Endothelial cell of umbilical vein (primary cell): ENCODE measurements at regions not wholly inside any gene's neighbourhood (a gene's known extent, or its start where the extent isn't known, plus 50 kb on each side); places are given as distances from the start of the nearest gene placed in this dataset.
"Not testable (repeated sequence)": the region's sequence is repeated elsewhere in the genome, so short reads cannot be mapped to it uniquely, and the experiment has no call there.

Experiments used
- BruUV-seq: library from RNA; stranded (reverse); fragments of 400-500 nt; replicated peaks from 2 replicates; lab custom pipeline; 2021; lab: Mats Ljungman, UMichigan
- CTCF ChIA-PET: fragments of 300-600, 350-600 bp; sonication (Branson Sonifier 250); formaldehyde crosslinking; loops from one replicate; lab custom pipeline; 2021; ENCODE audit warnings: antibody characterized with exemption, inconsistent platforms; lab: Charles Lee
- POLR2A ChIA-PET: fragments of 300-600, 350-600 bp; sonication (Branson Sonifier 250); formaldehyde crosslinking; loops from one replicate; lab custom pipeline; 2021; ENCODE audit warnings: antibody characterized with exemption, inconsistent platforms; lab: Charles Lee
- DNase-seq: peaks from one replicate; pipeline ENCODE4 v3.0.0-alpha.2; 2011; ENCODE audit warnings: low read depth, low spot score
- FAIRE-seq: peaks from 2 replicates; lab custom pipeline; 2011; peaks lifted over from hg19 to GRCh38; lab: Jason Lieb, UNC
- H2AFZ ChIP-seq: 2 replicates; pipeline ENCODE4 v1.6.0; 2012; ENCODE audit warnings: low read depth, low read length, control low read depth, inconsistent platforms
- H3K27ac ChIP-seq: 2 replicates; pipeline ENCODE4 v1.5.1; 2011; ENCODE audit warnings: low read depth, mild to moderate bottlenecking, control low read depth, low read length, moderate library complexity; ENCODE audit not compliant: insufficient read depth
- H3K27me3 ChIP-seq, 2 experiments: 2 replicates each; pipeline versions ENCODE4 v1.6.0 to v1.6.1; 2011; ENCODE audit warnings: low read length in 2 of 2, mixed read lengths in 1 of 2; ENCODE audit not compliant: control insufficient read depth in 2 of 2, insufficient read depth in 2 of 2
- H3K36me3 ChIP-seq, 2 experiments: 2 replicates in 1 of 2; 3 replicates in 1 of 2; pipeline ENCODE4 v1.5.1; 2011; ENCODE audit warnings: low read length in 2 of 2, mild to moderate bottlenecking in 1 of 2, moderate library complexity in 1 of 2; ENCODE audit not compliant: control insufficient read depth in 2 of 2, insufficient read depth in 2 of 2; ENCODE audit errors: extremely low read depth in 1 of 2
- H3K4me1 ChIP-seq: 3 replicates; pipeline ENCODE4 v1.5.1; 2011; ENCODE audit warnings: mild to moderate bottlenecking, low read length; ENCODE audit not compliant: control insufficient read depth, insufficient read depth; ENCODE audit errors: extremely low read depth
- H3K4me2 ChIP-seq: 2 replicates; pipeline ENCODE4 v1.6.1; 2011; ENCODE audit warnings: low read length, control low read depth, mixed read lengths; ENCODE audit not compliant: insufficient read depth
- H3K4me3 ChIP-seq, 3 experiments: fragments of 200-600 bp in 1 of 3; sonication (generic), shearing (Covaris generic) in 1 of 3; replicated peaks in 1 of 3; 2 replicates each; pipeline ENCODE4 v1.5.1; 2011 to 2016; ENCODE audit warnings: control low read depth in 3 of 3, low read length in 3 of 3, mild to moderate bottlenecking in 2 of 3, inconsistent platforms in 1 of 3, low read depth in 1 of 3, moderate library complexity in 1 of 3; ENCODE audit not compliant: insufficient read depth in 1 of 3
- H3K79me2 ChIP-seq: 2 replicates; pipeline ENCODE4 v1.6.0; 2012; ENCODE audit warnings: low read length, inconsistent platforms; ENCODE audit not compliant: control insufficient read depth, insufficient read depth
- H3K9ac ChIP-seq: replicated peaks from 2 replicates; pipeline ENCODE3; 2011; ENCODE audit warnings: low read length, control low read depth; ENCODE audit not compliant: insufficient read depth; ENCODE audit errors: extremely low read depth
- H3K9me1 ChIP-seq: replicated peaks from 3 replicates; pipeline ENCODE4 v1.6.0; 2011; ENCODE audit warnings: mild to moderate bottlenecking, low read length; ENCODE audit not compliant: control insufficient read depth, insufficient read depth; ENCODE audit errors: extremely low read depth
- H3K9me3 ChIP-seq: replicated peaks from 2 replicates; pipeline ENCODE4 v1.5.1; 2012; ENCODE audit warnings: low read length, inconsistent platforms; ENCODE audit not compliant: control insufficient read depth, insufficient read depth
- H4K20me1 ChIP-seq: replicated peaks from 2 replicates; pipeline ENCODE3; 2011; ENCODE audit warnings: mild to moderate bottlenecking, low read length; ENCODE audit not compliant: control insufficient read depth, insufficient read depth; ENCODE audit errors: extremely low read depth
- CTCF ChIP-seq, 2 donors: IDR thresholded peaks; 1 replicate in 1 of 2; 2 replicates in 1 of 2; pipeline ENCODE4 v1.5.1; 2011; ENCODE audit warnings: low read length in 2 of 2, mild to moderate bottlenecking in 2 of 2, moderate library complexity in 2 of 2, control low read depth in 1 of 2, inconsistent platforms in 1 of 2, low read depth in 1 of 2; ENCODE audit not compliant: insufficient read depth in 1 of 2; ENCODE audit errors: extremely low read depth in 1 of 2
- FOS ChIP-seq: IDR thresholded peaks from 2 replicates; pipeline ENCODE4 v1.6.1; 2011; ENCODE audit warnings: mild to moderate bottlenecking, low read length, moderate library complexity, borderline replicate concordance; ENCODE audit not compliant: insufficient read depth
- dilution Hi-C: fragments of 300-500 bp; cut with MboI; formaldehyde crosslinking; loops from one replicate; pipeline ENCODE4 v1.15.0; 2019; ENCODE audit warnings: low sequenced_read_pairs; ENCODE audit not compliant: extremely low pct_ligation_motif_present
- intact Hi-C: fragments of 100-400 bp; cut with micrococcal nuclease; formaldehyde crosslinking; loops from one replicate; pipeline ENCODE4 v1.10.0; 2022

GRCh38 chr15:85289677-85290365 is 90.6 kb upstream of the AKAP13 start:
- Histone ChIP-seq H3K4me3 (no peak overlapping the region), H3K27me3 (peaks cover 10 to 18% of the 10 kb centered on the region in 2 experiments), H4K20me1 (no peaks in the 10 kb centered on the region), H3K9me3 (no peaks in the 10 kb centered on the region), H2AFZ (no peak overlapping the region), H3K79me2 (no peaks in the 10 kb centered on the region), H3K4me1 (no peaks in the 10 kb centered on the region), H3K36me3 (no peaks in the 10 kb centered on the region), H3K27ac (no peak overlapping the region), H3K9me1 (no peaks in the 10 kb centered on the region), H3K4me2 (no peak overlapping the region), H3K9ac (no peak overlapping the region)
- TF ChIP-seq FOS (no peak), CTCF (IDR thresholded peaks at IDR 0.05; ENCODE audit: extremely low read depth in 1 of 2, insufficient read depth in 1 of 2, low read depth in 1 of 2, low read length in 2 of 2) (peak; percentile 45 to 49)
- DNase-seq = peak; percentile 46
- FAIRE-seq = peak; percentile 88
- ChIA-PET POLR2A (no interaction called here), CTCF (interaction anchor here (0.7 to 2.0 kb wide), 17 partner anchors 10 to 702 kb away, joined by 3 to 11 read pairs (median 4); no protein-coding TSS in a partner anchor)
- BruUV-seq = no TSS peak
- dilution Hi-C loops (no loop called here), intact Hi-C loops (loop anchor here (1.0 to 10.0 kb wide), 3 partner anchors 295 to 702 kb away; no protein-coding TSS in a partner anchor)

- ChIA-PET CTCF (interaction anchor here (1.0 kb wide), 1 partner anchor 14 kb away, joined by 3 read pairs; no protein-coding TSS in a partner anchor), POLR2A (interaction anchor here (0.7 kb wide), 1 partner anchor 13 kb away, joined by 6 read pairs; no protein-coding TSS in a partner anchor)
- H3K4me3 ChIP-seq, H3K9me3 ChIP-seq, H2AFZ ChIP-seq, BruUV-seq, H3K9ac ChIP-seq, H3K9me1 ChIP-seq, H3K79me2 ChIP-seq, H3K36me3 ChIP-seq, DNase-seq, H4K20me1 ChIP-seq, FAIRE-seq, H3K27ac ChIP-seq, H3K4me1 ChIP-seq, H3K4me2 ChIP-seq, dilution Hi-C loops: not testable (repeated sequence)
- H3K27me3 ChIP-seq = peaks cover 7 to 14% of the 10 kb centered on the region in 2 experiments
- intact Hi-C loops = loop anchor here (10.0 kb wide), 2 partner anchors 292 to 412 kb away; no protein-coding TSS in a partner anchor
These were observed 87.8 kb upstream of the AKAP13 start for GRCh38 chr15:85292583-85292982.
